BE2C (cell line): ENCODE measurements at regions not wholly inside any gene's neighbourhood (a gene's known extent, or its start where the extent isn't known, plus 50 kb on each side); places are given as distances from the start of the nearest gene placed in this dataset.

Source experiments
- DNase-seq: peaks from one replicate; pipeline ENCODE4 v3.0.0-alpha.2; 2020
- H3K27me3 ChIP-seq: fragments of 250-450 bp; sonication (Bioruptor Pico); 2 replicates; pipeline ENCODE4 v1.5.1; 2020; ENCODE audit warnings: mild to moderate bottlenecking
- H3K36me3 ChIP-seq: fragments of 250-450 bp; sonication (Bioruptor Pico); 2 replicates; pipeline ENCODE4 v1.5.1; 2020; ENCODE audit warnings: mild to moderate bottlenecking
- H3K4me1 ChIP-seq: fragments of 250-450 bp; sonication (Bioruptor Pico); 2 replicates; pipeline ENCODE4 v1.5.1; 2020
- H3K4me3 ChIP-seq: 2 replicates; pipeline ENCODE4 v1.5.1; 2011; ENCODE audit warnings: low read depth, low read length
- H3K9me3 ChIP-seq: fragments of 250-450 bp; sonication (Bioruptor Pico); 2 replicates; pipeline ENCODE4 v1.5.1; 2020
- CTCF ChIP-seq: IDR thresholded peaks from 2 replicates; pipeline ENCODE4 v1.5.1; 2012; ENCODE audit warnings: mild to moderate bottlenecking, low read depth, low read length

GRCh38 chr9:79857188-79857587, 285.4 kb downstream of the TLE4 start:
- no peak overlapping the region for H3K4me3 ChIP-seq
- no peaks in the 10 kb centered on the region for H3K4me1 ChIP-seq
- H3K27me3 ChIP-seq: no peaks in the 10 kb centered on the region
- no peak for TF ChIP-seq CTCF
- no peak for DNase-seq
- H3K9me3 ChIP-seq: no peaks in the 10 kb centered on the region
- no peaks in the 10 kb centered on the region for H3K36me3 ChIP-seq

GRCh38 chr9:79847074-79847473, 275.3 kb downstream of the TLE4 start:
- no peak for DNase-seq
- no peaks in the 10 kb centered on the region for H3K4me1 ChIP-seq
- no peak overlapping the region for H3K4me3 ChIP-seq
- TF ChIP-seq CTCF: no peak
- no peaks in the 10 kb centered on the region for H3K36me3 ChIP-seq
- no peaks in the 10 kb centered on the region for H3K27me3 ChIP-seq
- no peaks in the 10 kb centered on the region for H3K9me3 ChIP-seq

- H3K36me3 ChIP-seq: no peaks in the 10 kb centered on the region
- no peaks in the 10 kb centered on the region for H3K27me3 ChIP-seq
- H3K4me1 ChIP-seq: no peaks in the 10 kb centered on the region
- no peak overlapping the region for H3K4me3 ChIP-seq
- no peaks in the 10 kb centered on the region for H3K9me3 ChIP-seq
- no peak for TF ChIP-seq CTCF
- no peak for DNase-seq
Observed at GRCh38 chr9:79829566-79830302, 258.0 kb downstream of the TLE4 start.

GRCh38 chr9:79824265-79824664, 252.5 kb downstream of the TLE4 start:
- peaks cover 8% of the 10 kb centered on the region; the same call in 1 of the 2 replicates for H3K4me1 ChIP-seq
- no peak overlapping the region for H3K4me3 ChIP-seq
- H3K27me3 ChIP-seq: no peaks in the 10 kb centered on the region
- TF ChIP-seq CTCF: no peak
- H3K36me3 ChIP-seq: no peaks in the 10 kb centered on the region
- DNase-seq: no peak
- no peaks in the 10 kb centered on the region for H3K9me3 ChIP-seq

- H3K36me3 ChIP-seq: no peaks in the 10 kb centered on the region
- no peak overlapping the region for H3K4me3 ChIP-seq
- TF ChIP-seq CTCF: no peak
- H3K9me3 ChIP-seq: no peaks in the 10 kb centered on the region
- H3K27me3 ChIP-seq: no peaks in the 10 kb centered on the region
- no peak for DNase-seq
- H3K4me1 ChIP-seq: peaks cover 8% of the 10 kb centered on the region; the same call in 1 of the 2 replicates
Observed at GRCh38 chr9:79817438-79818004, 245.8 kb downstream of the TLE4 start.

GRCh38 chr9:79813258-79813638, 241.5 kb downstream of the TLE4 start:
- H3K36me3 ChIP-seq: no peaks in the 10 kb centered on the region
- H3K4me1 ChIP-seq: no peaks in the 10 kb centered on the region; the same call in 1 of the 2 replicates
- TF ChIP-seq CTCF: no peak
- H3K9me3 ChIP-seq: no peaks in the 10 kb centered on the region
- H3K27me3 ChIP-seq: no peaks in the 10 kb centered on the region
- no peak overlapping the region for H3K4me3 ChIP-seq
- DNase-seq: no peak
